SK-N-SH (cell line): ENCODE measurements at regions not wholly inside any gene's neighbourhood (a gene's known extent, or its start where the extent isn't known, plus 50 kb on each side); places are given as distances from the start of the nearest gene placed in this dataset.

Source experiments
- CTCF ChIA-PET: fragments of 300-600, 350-600 bp; formaldehyde crosslinking; extraction: SDS; loops from one replicate; lab custom pipeline; 2021; lab: Yijun Ruan, JAX
- POLR2A ChIA-PET: fragments of 350-600 bp; sonication (Branson Sonifier 250); formaldehyde crosslinking; extraction: SDS; loops from one replicate; lab custom pipeline; 2020; ENCODE audit warnings: antibody characterized with exemption, inconsistent platforms; lab: Yijun Ruan, JAX
- DNase-seq: peaks from one replicate; pipeline ENCODE4 v3.0.0; 2012
- H2AFZ ChIP-seq: fragments of 200-600 bp; sonication (generic); 2 replicates; pipeline ENCODE4 v1.8.1; 2016; ENCODE audit warnings: antibody characterized with exemption, mild to moderate bottlenecking, low read depth
- H3F3A ChIP-seq: fragments of 200-600 bp; sonication (generic); replicated peaks from 2 replicates; pipeline ENCODE3; 2016; ENCODE audit warnings: antibody characterized with exemption, mild to moderate bottlenecking; ENCODE audit not compliant: insufficient read depth
- H3K27ac ChIP-seq, 2 experiments: fragments of 200-500 bp in 1 of 2; fragments of 200-600 bp in 1 of 2; sonication (Bioruptor generic) in 1 of 2; sonication (generic), shearing (Covaris generic) in 1 of 2; 2 replicates each; pipeline versions ENCODE4 v1.5.1 to v1.6.1; 2014 to 2016; ENCODE audit warnings: low read depth in 2 of 2, inconsistent platforms in 1 of 2, low read length in 1 of 2, mild to moderate bottlenecking in 1 of 2, mixed read lengths in 1 of 2
- H3K27me3 ChIP-seq: fragments of 200-600 bp; sonication (generic), shearing (Covaris generic); 2 replicates; pipeline ENCODE4 v1.6.1; 2016; ENCODE audit warnings: mixed run types; ENCODE audit not compliant: insufficient read depth
- H3K36me3 ChIP-seq, 2 experiments: fragments of 200-500 bp in 1 of 2; fragments of 200-600 bp in 1 of 2; sonication (Bioruptor generic) in 1 of 2; sonication (generic) in 1 of 2; replicated peaks in 1 of 2; 2 replicates each; pipeline versions ENCODE3 to v1.5.1; 2014 to 2016; ENCODE audit warnings: low read length in 1 of 2, mild to moderate bottlenecking in 1 of 2; ENCODE audit not compliant: insufficient read depth in 2 of 2, control insufficient read depth in 1 of 2
- H3K4me1 ChIP-seq, 2 experiments: fragments of 200-500 bp in 1 of 2; fragments of 200-600 bp in 1 of 2; sonication (Bioruptor generic) in 1 of 2; sonication (generic), shearing (Covaris generic) in 1 of 2; 2 replicates each; pipeline versions ENCODE4 v1.5.1 to v1.6.1; 2014 to 2016; ENCODE audit warnings: low read depth in 1 of 2, low read length in 1 of 2, mixed run types in 1 of 2; ENCODE audit not compliant: insufficient read depth in 2 of 2, control insufficient read depth in 1 of 2
- H3K4me2 ChIP-seq: fragments of 200-600 bp; sonication (generic), shearing (Covaris generic); 2 replicates; pipeline ENCODE4 v1.6.1; 2017; ENCODE audit warnings: mixed run types
- H3K4me3 ChIP-seq, 2 experiments: fragments of 200-500 bp in 1 of 2; fragments of 200-600 bp in 1 of 2; sonication (Bioruptor generic) in 1 of 2; sonication (generic), shearing (Covaris generic) in 1 of 2; 2 replicates each; pipeline versions ENCODE4 v1.5.1 to v1.8.1; 2014 to 2016; ENCODE audit warnings: low read depth in 2 of 2, inconsistent platforms in 1 of 2, low read length in 1 of 2, mild to moderate bottlenecking in 1 of 2, mixed read lengths in 1 of 2, moderate library complexity in 1 of 2
- H3K79me2 ChIP-seq: fragments of 200-600 bp; sonication (generic); 2 replicates; pipeline ENCODE4 v1.8.1; 2017; ENCODE audit warnings: mild to moderate bottlenecking; ENCODE audit not compliant: insufficient read depth
- H3K9ac ChIP-seq: fragments of 200-600 bp; sonication (generic); 2 replicates; pipeline ENCODE4 v1.6.1; 2017; ENCODE audit warnings: mixed run types
- H3K9me2 ChIP-seq: fragments of 200-600 bp; sonication (generic); 2 replicates; pipeline ENCODE4 v1.6.1; 2017; ENCODE audit warnings: mixed run types
- H3K9me3 ChIP-seq: fragments of 200-600 bp; sonication (generic); 2 replicates; pipeline ENCODE4 v1.6.1; 2017; ENCODE audit warnings: mixed run types, mild to moderate bottlenecking, moderate library complexity
- H4K20me1 ChIP-seq: fragments of 200-600 bp; sonication (generic); 2 replicates; pipeline ENCODE4 v1.6.1; 2017; ENCODE audit warnings: mild to moderate bottlenecking, mixed run types; ENCODE audit not compliant: insufficient read depth
- EP300 ChIP-seq, 2 experiments: IDR thresholded peaks; 2 replicates each; pipeline versions ENCODE4 v1.4.0 to v1.6.1; 2012; ENCODE audit warnings: borderline replicate concordance in 1 of 2, low read depth in 1 of 2, low read length in 1 of 2
- FOXJ3 ChIP-seq: sonication (generic); formaldehyde crosslinking; IDR thresholded peaks from 2 replicates; pipeline ENCODE4 v1.5.1; 2020; ENCODE audit warnings: mild to moderate bottlenecking, missing genetic modification reagents
- FOXM1 ChIP-seq: IDR thresholded peaks from 2 replicates; pipeline ENCODE4 v1.4.0; 2012; ENCODE audit warnings: low read depth, mild to moderate bottlenecking
- GABPA ChIP-seq: IDR thresholded peaks from 2 replicates; pipeline ENCODE4 v1.4.0; 2012; ENCODE audit warnings: low read depth, mild to moderate bottlenecking
- JUND ChIP-seq: IDR thresholded peaks from 2 replicates; pipeline ENCODE4 v1.4.0; 2012
- MEF2A ChIP-seq: IDR thresholded peaks from 2 replicates; pipeline ENCODE4 v1.4.0; 2012; ENCODE audit warnings: low read depth, borderline replicate concordance
- MXI1 ChIP-seq: IDR thresholded peaks from 2 replicates; pipeline ENCODE4 v1.6.1; 2012; ENCODE audit warnings: mild to moderate bottlenecking, low read depth, low read length, improper control_type of control experiment
- NFIC ChIP-seq: IDR thresholded peaks from 2 replicates; pipeline ENCODE4 v1.4.0; 2012; ENCODE audit warnings: borderline replicate concordance
- RAD21 ChIP-seq: IDR thresholded peaks from 2 replicates; pipeline ENCODE4 v1.6.1; 2012; ENCODE audit warnings: mild to moderate bottlenecking, low read length
- RFX5 ChIP-seq: IDR thresholded peaks from 2 replicates; pipeline ENCODE4 v1.6.1; 2012; ENCODE audit warnings: mild to moderate bottlenecking, improper control_type of control experiment, low read length
- RXRA ChIP-seq: IDR thresholded peaks from 2 replicates; pipeline ENCODE4 v1.4.0; 2012; ENCODE audit warnings: low read depth, mild to moderate bottlenecking, borderline replicate concordance
- TEAD4 ChIP-seq: IDR thresholded peaks from 2 replicates; pipeline ENCODE4 v1.4.0; 2012; ENCODE audit warnings: mild to moderate bottlenecking, borderline replicate concordance; ENCODE audit not compliant: insufficient read depth
- WGBS: methylation state at CpG from one replicate; pipeline ENCODE4 v1.1.6; 2017; ENCODE audit warnings: low lambda C conversion rate; 5-methylcytosine and 5-hydroxymethylcytosine counted together
- TF ChIP-seq, protein P1 (sequence below): fragments of 150-350 bp; IDR thresholded peaks from 2 replicates; pipeline ENCODE4 v1.6.1; 2016; ENCODE audit warnings: mild to moderate bottlenecking, low read depth, low read length
- TF ChIP-seq, protein P2 (sequence below): IDR thresholded peaks from 2 replicates; pipeline ENCODE4 v1.4.0; 2012; ENCODE audit warnings: low read depth, borderline replicate concordance
- TF ChIP-seq, protein P3 (sequence below): IDR thresholded peaks from 2 replicates; pipeline ENCODE4; 2012
- TF ChIP-seq, protein P4 (sequence below): IDR thresholded peaks from 2 replicates; pipeline ENCODE4 v1.4.0; 2012; ENCODE audit warnings: low read depth

DNA sequence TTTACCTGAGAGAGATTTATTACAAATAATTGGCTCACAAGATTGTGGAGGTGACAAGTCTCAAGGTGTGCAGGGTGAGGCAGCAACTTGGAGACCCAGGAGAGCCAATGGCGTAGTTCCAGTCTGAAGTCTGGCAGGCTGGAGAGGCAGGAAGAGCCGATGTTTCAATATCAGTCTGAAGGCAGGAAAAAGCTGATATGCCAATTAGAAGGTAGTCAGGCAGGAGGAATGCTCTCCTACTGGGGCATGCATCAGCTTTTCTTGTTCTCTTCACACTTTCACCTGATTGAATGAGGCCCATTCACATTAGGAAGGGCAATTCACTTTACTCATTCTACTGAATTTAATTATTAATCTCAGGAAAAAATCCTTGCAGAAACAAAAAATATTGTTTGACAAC lies 1351.7 kb upstream of the ADGRL3 start:
- H3K9ac ChIP-seq: no peak overlapping the region
- H3K36me3 ChIP-seq: no peaks in the 10 kb centered on the region
- no peaks in the 10 kb centered on the region; a peak in 1 of 4 replicates for H3K4me1 ChIP-seq
- no peaks in the 10 kb centered on the region for H3K9me3 ChIP-seq
- H3K4me2 ChIP-seq: no peak overlapping the region
- no peaks in the 10 kb centered on the region for H3K79me2 ChIP-seq
- H2AFZ ChIP-seq: no peak overlapping the region
- H3F3A ChIP-seq: no peaks in the 10 kb centered on the region
- H3K27me3 ChIP-seq: no peaks in the 10 kb centered on the region
- TF ChIP-seq, protein P1, sequence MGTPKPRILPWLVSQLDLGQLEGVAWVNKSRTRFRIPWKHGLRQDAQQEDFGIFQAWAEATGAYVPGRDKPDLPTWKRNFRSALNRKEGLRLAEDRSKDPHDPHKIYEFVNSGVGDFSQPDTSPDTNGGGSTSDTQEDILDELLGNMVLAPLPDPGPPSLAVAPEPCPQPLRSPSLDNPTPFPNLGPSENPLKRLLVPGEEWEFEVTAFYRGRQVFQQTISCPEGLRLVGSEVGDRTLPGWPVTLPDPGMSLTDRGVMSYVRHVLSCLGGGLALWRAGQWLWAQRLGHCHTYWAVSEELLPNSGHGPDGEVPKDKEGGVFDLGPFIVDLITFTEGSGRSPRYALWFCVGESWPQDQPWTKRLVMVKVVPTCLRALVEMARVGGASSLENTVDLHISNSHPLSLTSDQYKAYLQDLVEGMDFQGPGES: no peak
- TF ChIP-seq EP300 (IDR thresholded peaks at IDR 0.05; ENCODE audit: borderline replicate concordance in 1 of 2, low read depth in 1 of 2, low read length in 1 of 2) (no peak), MEF2A (no peak), FOXM1 (no peak), MXI1 (no peak), JUND (no peak), TEAD4 (no peak), RFX5 (no peak), NFIC (no peak), RXRA (no peak)
- TF ChIP-seq, protein P2, sequence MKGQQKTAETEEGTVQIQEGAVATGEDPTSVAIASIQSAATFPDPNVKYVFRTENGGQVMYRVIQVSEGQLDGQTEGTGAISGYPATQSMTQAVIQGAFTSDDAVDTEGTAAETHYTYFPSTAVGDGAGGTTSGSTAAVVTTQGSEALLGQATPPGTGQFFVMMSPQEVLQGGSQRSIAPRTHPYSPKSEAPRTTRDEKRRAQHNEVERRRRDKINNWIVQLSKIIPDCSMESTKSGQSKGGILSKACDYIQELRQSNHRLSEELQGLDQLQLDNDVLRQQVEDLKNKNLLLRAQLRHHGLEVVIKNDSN: no peak
- TF ChIP-seq, protein P3, sequence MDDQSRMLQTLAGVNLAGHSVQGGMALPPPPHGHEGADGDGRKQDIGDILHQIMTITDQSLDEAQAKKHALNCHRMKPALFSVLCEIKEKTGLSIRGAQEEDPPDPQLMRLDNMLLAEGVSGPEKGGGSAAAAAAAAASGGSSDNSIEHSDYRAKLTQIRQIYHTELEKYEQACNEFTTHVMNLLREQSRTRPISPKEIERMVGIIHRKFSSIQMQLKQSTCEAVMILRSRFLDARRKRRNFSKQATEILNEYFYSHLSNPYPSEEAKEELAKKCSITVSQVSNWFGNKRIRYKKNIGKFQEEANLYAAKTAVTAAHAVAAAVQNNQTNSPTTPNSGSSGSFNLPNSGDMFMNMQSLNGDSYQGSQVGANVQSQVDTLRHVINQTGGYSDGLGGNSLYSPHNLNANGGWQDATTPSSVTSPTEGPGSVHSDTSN: no peak
- no peak overlapping the region for H3K27ac ChIP-seq
- no peak for DNase-seq
- no peaks in the 10 kb centered on the region for H4K20me1 ChIP-seq
- no peaks in the 10 kb centered on the region for H3K9me2 ChIP-seq
- ChIA-PET CTCF (no interaction called here), POLR2A (no interaction called here)
- 31% methylated on average over 2 of the region's 2 CpGs for WGBS
- H3K4me3 ChIP-seq: no peak overlapping the region

DNA sequence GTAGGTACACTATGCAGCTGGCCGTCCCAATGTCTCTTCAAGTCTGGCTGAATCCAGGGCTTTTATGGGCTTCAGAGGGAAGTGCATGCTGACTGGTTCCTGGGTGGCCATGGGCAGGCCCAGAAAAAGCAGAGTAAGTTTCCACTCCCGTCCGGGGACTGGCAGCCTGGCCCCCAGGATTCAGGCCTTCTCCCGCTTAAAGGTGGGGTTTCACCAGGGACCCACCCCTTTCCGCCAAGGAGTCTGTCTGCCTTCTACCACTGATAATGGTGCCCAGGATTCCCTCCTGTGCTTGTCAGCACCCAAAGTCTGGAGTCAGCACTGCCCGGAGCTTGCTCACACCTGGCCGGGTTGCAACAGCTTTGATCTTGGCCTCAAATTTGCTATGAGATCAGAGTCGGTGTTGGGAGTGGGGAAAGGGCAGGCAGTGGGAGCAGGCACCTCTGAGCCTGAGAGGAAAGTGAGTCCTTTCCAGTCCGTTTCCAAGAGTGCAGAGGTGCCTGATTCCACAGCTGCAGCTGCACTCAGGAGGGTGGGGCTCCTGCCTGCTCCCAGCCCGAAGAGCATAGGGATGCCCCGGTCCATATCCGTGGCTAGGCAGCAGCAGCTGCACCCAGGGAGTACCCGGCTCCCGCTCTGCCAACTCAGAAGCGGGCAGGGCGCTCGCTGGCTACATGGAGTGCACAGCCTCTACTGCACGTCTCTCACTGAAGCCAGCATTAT lies 1344.3 kb upstream of the ADGRL3 start:
- TF ChIP-seq RFX5 (no peak), FOXJ3 (no peak), JUND (no peak), GABPA (no peak), RAD21 (no peak), RXRA (no peak)
- TF ChIP-seq, protein P4, sequence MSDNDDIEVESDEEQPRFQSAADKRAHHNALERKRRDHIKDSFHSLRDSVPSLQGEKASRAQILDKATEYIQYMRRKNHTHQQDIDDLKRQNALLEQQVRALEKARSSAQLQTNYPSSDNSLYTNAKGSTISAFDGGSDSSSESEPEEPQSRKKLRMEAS: no peak
- TF ChIP-seq, all 33 proteins: peak for 0
- Histone ChIP-seq H3K36me3 (no peaks in the 10 kb centered on the region), H3K9me3 (no peaks in the 10 kb centered on the region), H3K9ac (no peak overlapping the region), H3K4me2 (no peak overlapping the region), H3K9me2 (no peaks in the 10 kb centered on the region), H4K20me1 (no peaks in the 10 kb centered on the region), H3K27me3 (no peaks in the 10 kb centered on the region), H3K27ac (no peak overlapping the region), H3K4me3 (no peak overlapping the region), H3K79me2 (no peaks in the 10 kb centered on the region), H3K4me1 (no peaks in the 10 kb centered on the region), H2AFZ (no peak overlapping the region), H3F3A (no peaks in the 10 kb centered on the region)
- no peak for DNase-seq
- 40% methylated on average over 12 of the region's 18 CpGs for WGBS
- ChIA-PET CTCF (no interaction called here), POLR2A (no interaction called here)
